ENCODE measurements at regions not wholly inside any gene's neighbourhood (a gene's known extent, or its start where the extent isn't known, plus 50 kb on each side); places are given as distances from the start of the nearest gene placed in this dataset.

DNA sequence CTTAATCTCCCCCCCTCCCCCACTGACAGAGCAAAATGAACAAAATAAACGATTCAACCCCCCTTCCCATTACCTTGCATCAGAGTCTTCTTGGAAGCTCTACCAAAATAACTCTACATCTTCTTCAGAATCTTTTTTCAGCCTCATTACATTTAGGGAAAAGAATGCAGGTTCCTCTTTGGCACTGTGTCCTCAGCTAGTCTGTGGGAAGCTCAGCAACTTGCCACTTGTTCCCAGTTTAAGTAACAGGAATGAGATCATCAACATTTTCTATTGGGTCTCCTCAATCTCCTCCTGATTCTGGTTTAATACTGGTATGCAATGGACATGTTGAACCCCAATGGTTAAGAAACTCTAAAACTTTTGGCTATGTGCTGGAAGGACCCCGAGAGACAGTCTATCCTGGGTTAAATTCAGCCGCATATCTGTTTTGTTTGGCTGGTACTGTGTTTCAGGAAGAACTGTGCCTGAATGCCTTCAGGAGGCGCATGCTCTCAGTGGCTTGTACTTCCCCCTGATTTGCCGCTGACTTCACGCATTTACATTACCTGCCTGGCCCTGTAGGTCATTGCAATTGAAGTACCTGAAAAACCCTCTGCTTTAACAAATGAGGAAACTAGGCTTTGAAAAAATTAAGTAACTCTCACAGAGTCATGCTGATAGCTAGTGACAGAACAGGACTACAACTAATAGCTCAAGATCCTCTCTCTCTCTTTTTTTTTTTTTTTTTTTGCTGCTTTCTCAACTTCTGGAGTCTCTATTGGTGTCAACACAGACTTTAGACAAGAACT is 78.1 kb upstream of the HMHB1 start:
- TF ChIP-seq, protein P1, sequence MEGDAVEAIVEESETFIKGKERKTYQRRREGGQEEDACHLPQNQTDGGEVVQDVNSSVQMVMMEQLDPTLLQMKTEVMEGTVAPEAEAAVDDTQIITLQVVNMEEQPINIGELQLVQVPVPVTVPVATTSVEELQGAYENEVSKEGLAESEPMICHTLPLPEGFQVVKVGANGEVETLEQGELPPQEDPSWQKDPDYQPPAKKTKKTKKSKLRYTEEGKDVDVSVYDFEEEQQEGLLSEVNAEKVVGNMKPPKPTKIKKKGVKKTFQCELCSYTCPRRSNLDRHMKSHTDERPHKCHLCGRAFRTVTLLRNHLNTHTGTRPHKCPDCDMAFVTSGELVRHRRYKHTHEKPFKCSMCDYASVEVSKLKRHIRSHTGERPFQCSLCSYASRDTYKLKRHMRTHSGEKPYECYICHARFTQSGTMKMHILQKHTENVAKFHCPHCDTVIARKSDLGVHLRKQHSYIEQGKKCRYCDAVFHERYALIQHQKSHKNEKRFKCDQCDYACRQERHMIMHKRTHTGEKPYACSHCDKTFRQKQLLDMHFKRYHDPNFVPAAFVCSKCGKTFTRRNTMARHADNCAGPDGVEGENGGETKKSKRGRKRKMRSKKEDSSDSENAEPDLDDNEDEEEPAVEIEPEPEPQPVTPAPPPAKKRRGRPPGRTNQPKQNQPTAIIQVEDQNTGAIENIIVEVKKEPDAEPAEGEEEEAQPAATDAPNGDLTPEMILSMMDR (IDR thresholded peaks at IDR 0.05; ENCODE audit: low read depth, low read length) = no peak
- no peak overlapping the region for H3K4me3 ChIP-seq (replicated peaks in 1 of 2; ENCODE audit: low read depth in 2 of 2, low read length in 2 of 2)
- DNase-seq (ENCODE audit: low read depth in 2 of 2) = peak in 1 of 2 donors; percentile 48

DNA sequence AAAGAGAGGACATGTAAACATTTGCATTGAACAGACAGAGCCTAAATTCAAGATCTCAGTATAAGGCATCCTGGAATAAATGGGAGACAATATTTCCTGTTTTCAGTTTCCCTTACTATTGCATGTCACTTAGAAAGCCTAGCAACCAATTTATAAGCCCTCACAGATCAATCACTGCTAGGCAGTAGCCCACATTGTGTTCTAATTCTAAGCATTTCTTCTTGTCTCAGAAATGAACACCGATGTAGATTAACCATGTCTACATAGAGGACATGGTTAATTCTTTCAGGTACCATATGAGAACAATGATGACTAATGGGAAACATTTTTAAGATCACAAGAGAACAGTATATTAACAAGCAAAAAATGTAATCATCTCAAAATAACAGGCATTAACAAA is 79.6 kb upstream of the HMHB1 start:
- TF ChIP-seq, protein P1 (IDR thresholded peaks at IDR 0.05; ENCODE audit: low read depth, low read length) = no peak
- no peak overlapping the region for H3K4me3 ChIP-seq (replicated peaks in 1 of 2; ENCODE audit: low read depth in 2 of 2, low read length in 2 of 2)
- DNase-seq (ENCODE audit: low read depth in 2 of 2) = no peak

DNA sequence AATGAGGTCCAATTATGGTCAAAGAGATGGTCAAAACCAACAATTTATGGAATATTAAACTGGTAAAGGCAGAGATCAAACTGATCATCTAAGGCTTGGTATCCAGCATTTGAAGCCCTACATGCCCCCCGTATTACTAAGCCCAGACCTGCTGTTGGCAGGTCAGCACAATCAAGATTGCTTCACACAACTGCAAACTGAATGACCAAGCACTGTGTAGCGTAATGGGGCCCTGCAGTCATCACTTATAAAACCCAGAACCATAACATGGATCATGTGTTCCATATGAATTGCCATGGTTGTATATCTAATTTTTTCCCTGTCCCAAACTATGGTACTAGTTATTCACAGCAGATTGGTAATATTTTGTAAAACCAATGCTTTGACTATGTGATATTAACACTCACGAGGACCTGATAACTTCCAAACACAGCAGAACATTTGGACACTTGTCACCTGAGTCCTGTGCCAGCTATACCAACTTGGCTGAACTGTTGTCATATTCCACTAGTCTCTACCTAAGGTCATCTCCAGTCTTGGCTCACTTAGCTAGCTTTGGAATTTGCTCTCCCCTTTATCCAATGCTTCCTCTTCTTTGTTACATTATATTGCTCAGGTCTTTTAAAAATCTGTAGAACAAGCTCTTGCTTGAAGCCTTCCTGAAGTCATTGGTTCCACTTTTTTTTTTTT is 81.7 kb upstream of the HMHB1 start:
- H3K4me3 ChIP-seq (replicated peaks in 1 of 2; ENCODE audit: low read depth in 2 of 2, low read length in 2 of 2) = no peak overlapping the region
- TF ChIP-seq, protein P1 (IDR thresholded peaks at IDR 0.05; ENCODE audit: low read depth, low read length) = no peak
- DNase-seq (ENCODE audit: low read depth in 2 of 2) = no peak

DNA sequence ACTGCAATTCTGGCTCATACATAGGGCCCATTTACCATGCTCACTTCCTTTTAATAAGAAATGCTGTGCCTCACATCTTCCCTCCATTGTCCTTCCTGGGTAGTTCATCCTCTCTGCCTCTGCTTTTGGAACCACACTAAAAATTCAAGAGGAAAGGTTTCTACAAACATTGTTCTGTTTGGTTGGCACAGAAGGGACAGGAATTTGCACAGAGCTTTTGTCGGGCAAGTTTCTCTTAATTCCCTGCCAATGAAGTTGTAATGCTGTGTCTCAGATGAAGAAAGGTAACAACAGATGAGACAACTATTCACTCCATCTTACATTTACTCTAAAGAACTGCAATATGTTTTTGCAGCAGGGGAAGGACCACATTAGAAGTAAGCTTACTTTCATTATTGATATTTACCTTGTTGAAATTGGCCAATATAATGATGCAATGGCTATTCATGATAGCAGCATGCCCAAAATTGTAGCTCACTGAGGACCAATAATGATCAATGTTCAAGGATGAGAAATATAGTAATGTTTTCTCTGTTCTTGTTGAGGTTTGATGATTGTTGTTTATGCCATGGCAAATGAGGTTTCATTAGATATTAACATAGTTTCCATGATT is 82.5 kb upstream of the HMHB1 start:
- H3K4me3 ChIP-seq (replicated peaks in 1 of 2; ENCODE audit: low read depth in 2 of 2, low read length in 2 of 2) = no peak overlapping the region
- TF ChIP-seq, protein P1 (IDR thresholded peaks at IDR 0.05; ENCODE audit: low read depth, low read length) = no peak
- no peak for DNase-seq (ENCODE audit: low read depth in 2 of 2)

DNA sequence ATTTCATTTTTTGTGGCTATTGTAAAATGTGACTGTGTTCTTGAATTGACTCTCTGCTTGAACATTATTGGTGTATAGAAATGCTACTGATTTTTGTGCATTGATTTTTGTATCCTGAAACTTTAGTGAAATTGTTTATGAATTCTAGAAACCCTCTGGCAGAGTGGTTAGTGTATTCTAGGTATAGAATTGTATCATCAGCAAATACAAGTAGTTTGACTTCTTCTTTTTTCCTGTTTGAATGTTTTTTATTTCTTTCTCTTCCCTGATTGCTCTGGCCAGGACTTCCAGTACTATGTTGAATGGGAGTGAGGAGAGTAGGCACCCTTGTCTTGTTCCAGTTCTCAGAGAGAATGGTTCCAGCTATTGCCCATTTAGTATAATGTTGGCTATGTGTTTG is 88.8 kb upstream of the HMHB1 start:
- TF ChIP-seq, protein P1 (IDR thresholded peaks at IDR 0.05; ENCODE audit: low read depth, low read length) = no peak
- H3K4me3 ChIP-seq (replicated peaks in 1 of 2; ENCODE audit: low read depth in 2 of 2, low read length in 2 of 2) = no peak overlapping the region
- DNase-seq (ENCODE audit: low read depth in 2 of 2) = no peak

DNA sequence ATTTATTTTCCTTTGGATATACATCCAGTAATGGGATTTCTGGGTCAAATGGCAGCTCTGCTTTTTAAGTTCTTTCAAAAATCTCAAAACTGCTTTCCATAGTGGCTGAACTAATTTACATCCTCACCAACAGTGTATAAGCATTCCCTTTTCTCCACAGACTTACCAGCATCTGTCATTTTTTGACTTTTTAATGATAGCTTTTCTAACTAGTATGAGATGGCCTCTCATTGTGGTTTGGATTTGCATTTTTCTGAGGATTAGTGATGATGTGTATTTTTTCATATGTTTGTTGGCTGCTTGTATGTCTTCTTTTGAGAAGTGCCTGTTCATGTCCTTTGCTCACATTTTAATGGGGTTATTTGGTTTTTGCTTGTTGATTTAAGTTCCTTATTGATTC is 90.0 kb upstream of the HMHB1 start:
- H3K4me3 ChIP-seq (replicated peaks in 1 of 2; ENCODE audit: low read depth in 2 of 2, low read length in 2 of 2) = no peak overlapping the region
- DNase-seq (ENCODE audit: low read depth in 2 of 2) = no peak
- TF ChIP-seq, protein P1 (IDR thresholded peaks at IDR 0.05; ENCODE audit: low read depth, low read length) = no peak

All from cardiac fibroblast (primary cell).